Keratinocyte (primary cell): ENCODE measurements at regions not wholly inside any gene's neighbourhood (a gene's known extent, or its start where the extent isn't known, plus 50 kb on each side); places are given as distances from the start of the nearest gene placed in this dataset.

Source experiments
- DNase-seq: peaks from one replicate; pipeline ENCODE4 v3.0.0-alpha.2; 2011; ENCODE audit warnings: low read depth, missing footprints, low spot score
- FAIRE-seq: peaks from 2 replicates; lab custom pipeline; 2011; peaks lifted over from hg19 to GRCh38; lab: Jason Lieb, UNC
- H2AFZ ChIP-seq: 2 replicates; pipeline ENCODE4 v1.6.0; 2012; ENCODE audit warnings: low read length, control low read depth, inconsistent platforms; ENCODE audit not compliant: control insufficient read depth
- H3K27ac ChIP-seq: 2 replicates; pipeline ENCODE4 v1.5.1; 2011; ENCODE audit warnings: low read length; ENCODE audit not compliant: control insufficient read depth, insufficient read depth
- H3K27me3 ChIP-seq: 3 replicates; pipeline ENCODE4 v1.6.0; 2011; ENCODE audit warnings: low read length; ENCODE audit not compliant: control insufficient read depth, insufficient read depth; ENCODE audit errors: extremely low read depth
- H3K36me3 ChIP-seq, 2 experiments: 2 replicates in 1 of 2; 3 replicates in 1 of 2; pipeline ENCODE4 v1.5.1; 2011; ENCODE audit warnings: low read length in 2 of 2, mild to moderate bottlenecking in 1 of 2; ENCODE audit not compliant: control insufficient read depth in 2 of 2, insufficient read depth in 2 of 2; ENCODE audit errors: extremely low read depth in 1 of 2
- H3K4me1 ChIP-seq: 3 replicates; pipeline ENCODE4 v1.5.1; 2011; ENCODE audit warnings: low read length; ENCODE audit not compliant: control insufficient read depth, insufficient read depth; ENCODE audit errors: extremely low read depth
- H3K4me2 ChIP-seq: 3 replicates; pipeline ENCODE4 v1.6.0; 2011; ENCODE audit warnings: low read depth, low read length; ENCODE audit not compliant: control insufficient read depth, insufficient read depth; ENCODE audit errors: extremely low read depth
- H3K4me3 ChIP-seq, 3 experiments: fragments of 200-600 bp in 1 of 3; sonication (generic) in 1 of 3; 2 replicates in 2 of 3; 3 replicates in 1 of 3; pipeline ENCODE4 v1.5.1; 2011 to 2016; ENCODE audit warnings: low read length in 3 of 3, mild to moderate bottlenecking in 3 of 3, control low read depth in 2 of 3, inconsistent platforms in 1 of 3, low read depth in 1 of 3, mixed read lengths in 1 of 3, mixed run types in 1 of 3, moderate library complexity in 1 of 3; ENCODE audit not compliant: control insufficient read depth in 2 of 3, insufficient read depth in 2 of 3; ENCODE audit errors: extremely low read depth in 1 of 3
- H3K79me2 ChIP-seq: 2 replicates; pipeline ENCODE4 v1.6.0; 2012; ENCODE audit warnings: low read length; ENCODE audit not compliant: control insufficient read depth, insufficient read depth
- H3K9ac ChIP-seq: 3 replicates; pipeline ENCODE4 v1.6.0; 2011; ENCODE audit warnings: low read length; ENCODE audit not compliant: control insufficient read depth, insufficient read depth; ENCODE audit errors: extremely low read depth
- H3K9me1 ChIP-seq: 3 replicates; pipeline ENCODE4 v1.6.0; 2011; ENCODE audit warnings: low read length; ENCODE audit not compliant: control insufficient read depth, insufficient read depth; ENCODE audit errors: extremely low read depth
- H3K9me3 ChIP-seq: 2 replicates; pipeline ENCODE4 v1.5.1; 2012; ENCODE audit warnings: low read depth, low read length; ENCODE audit not compliant: control insufficient read depth
- H4K20me1 ChIP-seq: 3 replicates; pipeline ENCODE4 v1.6.0; 2011; ENCODE audit warnings: low read length; ENCODE audit not compliant: control insufficient read depth, insufficient read depth; ENCODE audit errors: extremely low read depth
- CTCF ChIP-seq, 3 experiments: IDR thresholded peaks in 1 of 3; conservative IDR thresholded peaks in 1 of 3; optimal IDR thresholded peaks in 1 of 3; 2 replicates in 2 of 3; 3 replicates in 1 of 3; pipeline versions ENCODE3 to v1.5.1; 2011; ENCODE audit warnings: low read length in 3 of 3, mild to moderate bottlenecking in 3 of 3, moderate library complexity in 2 of 3, control low read depth in 1 of 3, inconsistent platforms in 1 of 3; ENCODE audit not compliant: insufficient read depth in 2 of 3; ENCODE audit errors: extremely low read depth in 1 of 3
- EZH2 ChIP-seq: IDR thresholded peaks from one replicate; pipeline ENCODE4 v1.6.1; 2012; ENCODE audit warnings: inconsistent platforms, mild to moderate bottlenecking, low read length, moderate library complexity
- dilution Hi-C: fragments of 300-500 bp; cut with MboI; formaldehyde crosslinking; loops from one replicate; pipeline ENCODE4 v1.7.0; 2020; ENCODE audit warnings: low sequenced_read_pairs; ENCODE audit not compliant: extremely low pct_ligation_motif_present

GRCh38 chr6:2465336-2465735 lies 219.9 kb upstream of the GMDS start:
- no peak overlapping the region for H2AFZ ChIP-seq
- TF ChIP-seq CTCF (optimal IDR thresholded peaks at IDR 0.05 in 1 of 3, IDR thresholded peaks at IDR 0.05 in 1 of 3, conservative IDR thresholded peaks at IDR 0.05 in 1 of 3; ENCODE audit: extremely low read depth in 1 of 3, insufficient read depth in 2 of 3, low read length in 3 of 3) = no peak
- TF ChIP-seq EZH2 = no peak

GRCh38 chr6:2464641-2465040 lies 219.2 kb upstream of the GMDS start:
- H2AFZ ChIP-seq = no peak overlapping the region
- H4K20me1 ChIP-seq = no peaks in the 10 kb centered on the region
- DNase-seq = no peak
- no peak overlapping the region for H3K4me2 ChIP-seq
- H3K36me3 ChIP-seq = no peaks in the 10 kb centered on the region
- dilution Hi-C loops = no loop called here
- H3K79me2 ChIP-seq = no peaks in the 10 kb centered on the region
- no peaks in the 10 kb centered on the region for H3K9me1 ChIP-seq
- no peak overlapping the region for H3K9ac ChIP-seq
- no peaks in the 10 kb centered on the region for H3K4me1 ChIP-seq
- H3K9me3 ChIP-seq = no peaks in the 10 kb centered on the region
- no peak overlapping the region for H3K4me3 ChIP-seq
- TF ChIP-seq EZH2 = no peak
- TF ChIP-seq CTCF (optimal IDR thresholded peaks at IDR 0.05 in 1 of 3, IDR thresholded peaks at IDR 0.05 in 1 of 3, conservative IDR thresholded peaks at IDR 0.05 in 1 of 3; ENCODE audit: extremely low read depth in 1 of 3, insufficient read depth in 2 of 3, low read length in 3 of 3) = no peak
- FAIRE-seq = no peak
- H3K27me3 ChIP-seq = peaks cover 5% of the 10 kb centered on the region
- no peak overlapping the region for H3K27ac ChIP-seq

More at GRCh38 chr6:2465336-2465735, 219.9 kb upstream of the GMDS start:
- DNase-seq (no peak), FAIRE-seq (no peak)
- no peaks in the 10 kb centered on the region for H3K4me1 ChIP-seq
- H3K27me3 ChIP-seq = peaks cover 5% of the 10 kb centered on the region
- H3K9ac ChIP-seq = no peak overlapping the region
- no peaks in the 10 kb centered on the region for H3K9me1 ChIP-seq
- H3K27ac ChIP-seq = no peak overlapping the region
- H3K4me3 ChIP-seq = no peak overlapping the region
- no peak overlapping the region for H3K4me2 ChIP-seq
- no peaks in the 10 kb centered on the region for H3K79me2 ChIP-seq
- H3K36me3 ChIP-seq = no peaks in the 10 kb centered on the region
- dilution Hi-C loops = no loop called here
- no peaks in the 10 kb centered on the region for H4K20me1 ChIP-seq
- H3K9me3 ChIP-seq = no peaks in the 10 kb centered on the region
